ENCODE measurements at regions not wholly inside any gene's neighbourhood (a gene's known extent, or its start where the extent isn't known, plus 50 kb on each side); places are given as distances from the start of the nearest gene placed in this dataset.

GRCh38 chr19:28221736-28222135 lies 991.2 kb downstream of the UQCRFS1 start:
- no peak for TF ChIP-seq POLR2A (IDR thresholded peaks at IDR 0.05)
- TF ChIP-seq CTCF (IDR thresholded peaks at IDR 0.05) = no peak
